Right atrium auricular region (tissue), 2 donors: ENCODE measurements at regions not wholly inside any gene's neighbourhood (a gene's known extent, or its start where the extent isn't known, plus 50 kb on each side); places are given as distances from the start of the nearest gene placed in this dataset.

ENCODE experiments used
- DNase-seq: peaks from one replicate; pipeline ENCODE4 v3.0.0-alpha.2; 2019; ENCODE audit warnings: low spot score
- H3K27ac ChIP-seq, 2 donors: fragments of 200-600 bp; sonication (generic); 1 replicate in 1 of 2; 2 replicates in 1 of 2; pipeline ENCODE4 v1.5.1; 2016 to 2019
- H3K27me3 ChIP-seq, 2 donors: fragments of 200-600 bp; sonication (generic); one replicate each; pipeline versions ENCODE4 v1.5.1 to v1.6.0; 2017 to 2019
- H3K36me3 ChIP-seq: fragments of 200-600 bp; sonication (generic); one replicate; pipeline ENCODE4 v1.5.1; 2016
- H3K4me1 ChIP-seq, 2 donors: fragments of 200-600 bp; sonication (generic); one replicate each; pipeline versions ENCODE4 v1.5.1 to v1.6.0; 2017 to 2019
- H3K4me3 ChIP-seq, 2 donors: fragments of 200-600 bp; sonication (generic); 1 replicate in 1 of 2; 2 replicates in 1 of 2; pipeline ENCODE4 v1.5.1; 2017 to 2019; ENCODE audit warnings: mild to moderate bottlenecking in 1 of 2, moderate library complexity in 1 of 2
- H3K9me3 ChIP-seq, 2 donors: fragments of 200-600 bp; sonication (generic); one replicate each; pipeline ENCODE4 v1.5.1; 2019
- CTCF ChIP-seq, 2 donors: fragments of 200-600 bp; sonication (generic); IDR thresholded peaks; one replicate each; pipeline ENCODE4 v1.5.1; 2019; ENCODE audit warnings: antibody characterized with exemption in 2 of 2

- Histone ChIP-seq H3K9me3 (peaks cover 0 to 11% of the 10 kb centered on the region in 2 donors), H3K4me3 (no peak overlapping the region), H3K27me3 (no peaks in the 10 kb centered on the region), H3K36me3 (no peaks in the 10 kb centered on the region), H3K4me1 (no peaks in the 10 kb centered on the region), H3K27ac (no peak overlapping the region)
- TF ChIP-seq CTCF (IDR thresholded peaks at IDR 0.05), result no peak
- no peak for DNase-seq
These were observed 70.8 kb upstream of the PRR20G start for GRCh38 chr3:127358641-127359040.

- DNase-seq, result no peak
- H3K9me3 ChIP-seq, result peaks cover 0 to 11% of the 10 kb centered on the region in 2 donors
- no peaks in the 10 kb centered on the region for H3K4me1 ChIP-seq
- H3K36me3 ChIP-seq, result no peaks in the 10 kb centered on the region
- no peaks in the 10 kb centered on the region for H3K27me3 ChIP-seq
- no peak for TF ChIP-seq CTCF (IDR thresholded peaks at IDR 0.05)
- no peak overlapping the region for H3K4me3 ChIP-seq
- no peak overlapping the region for H3K27ac ChIP-seq
These were observed 68.5 kb upstream of the PRR20G start for GRCh38 chr3:127356381-127356780.

DNA sequence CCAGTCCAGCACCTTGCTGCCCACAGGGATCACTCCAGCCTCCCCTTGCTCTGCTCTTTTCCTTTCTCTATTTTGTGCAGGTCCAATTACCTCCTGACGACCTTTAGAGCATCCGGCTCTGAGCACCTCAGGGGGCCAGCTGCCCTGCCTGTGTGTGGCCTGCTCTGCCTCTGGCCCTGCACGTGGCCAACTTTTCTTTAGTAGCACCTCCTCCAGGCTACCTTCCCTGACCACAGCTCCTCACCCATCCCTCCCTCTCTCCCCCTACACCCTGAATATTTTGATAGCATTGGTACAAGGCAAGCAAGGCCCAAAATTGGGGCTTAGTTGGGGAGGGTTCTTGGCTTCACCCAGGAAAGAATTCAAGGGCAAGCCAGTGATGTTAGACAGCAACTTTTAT is 66.9 kb upstream of the PRR20G start:
- no peak for TF ChIP-seq CTCF (IDR thresholded peaks at IDR 0.05)
- Histone ChIP-seq H3K4me3 (no peak overlapping the region), H3K36me3 (no peaks in the 10 kb centered on the region), H3K27ac (no peak overlapping the region), H3K27me3 (no peaks in the 10 kb centered on the region), H3K9me3 (peaks cover 0 to 11% of the 10 kb centered on the region in 2 donors), H3K4me1 (no peaks in the 10 kb centered on the region)
- DNase-seq, result no peak

DNA sequence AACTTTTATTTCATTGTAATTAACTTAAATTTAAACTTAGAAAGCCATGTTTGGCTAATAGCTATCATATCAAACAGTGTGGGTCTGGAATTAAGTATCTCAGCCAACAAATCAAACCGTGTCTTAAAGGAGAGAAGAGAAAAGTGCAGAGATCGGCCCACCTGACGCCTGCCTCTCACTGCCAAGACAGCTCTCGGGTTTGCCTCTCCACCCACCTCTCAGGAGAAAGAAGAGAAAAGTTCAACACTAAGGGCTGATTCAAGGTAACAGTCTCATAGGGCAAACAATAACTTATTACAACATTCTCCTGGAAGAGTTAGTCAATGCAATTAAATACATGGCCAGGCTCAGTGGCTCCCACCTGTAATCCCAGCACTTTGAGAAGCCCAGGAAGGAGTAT is 64.8 kb upstream of the PRR20G start:
- Histone ChIP-seq H3K4me1 (no peaks in the 10 kb centered on the region), H3K36me3 (no peaks in the 10 kb centered on the region), H3K9me3 (peaks cover 0 to 11% of the 10 kb centered on the region in 2 donors), H3K27me3 (no peaks in the 10 kb centered on the region), H3K4me3 (no peak overlapping the region), H3K27ac (no peak overlapping the region)
- no peak for DNase-seq
- no peak for TF ChIP-seq CTCF (IDR thresholded peaks at IDR 0.05)

- peak; percentile 50 for DNase-seq
- H3K9me3 ChIP-seq, result peaks cover 0 to 8% of the 10 kb centered on the region in 2 donors
These were observed 64.0 kb upstream of the PRR20G start for GRCh38 chr3:127351775-127352350.

More at GRCh38 chr3:127351775-127352350, 64.0 kb upstream of the PRR20G start:
- no peaks in the 10 kb centered on the region for H3K4me1 ChIP-seq
- H3K27me3 ChIP-seq, result no peaks in the 10 kb centered on the region
- no peaks in the 10 kb centered on the region for H3K36me3 ChIP-seq
- H3K4me3 ChIP-seq, result no peak overlapping the region
- no peak overlapping the region for H3K27ac ChIP-seq
- TF ChIP-seq CTCF (IDR thresholded peaks at IDR 0.05), result no peak
